Neural cell (in vitro differentiated cells): ENCODE measurements at regions not wholly inside any gene's neighbourhood (a gene's known extent, or its start where the extent isn't known, plus 50 kb on each side); places are given as distances from the start of the nearest gene placed in this dataset.

Experiments
- H2AFZ ChIP-seq: fragments of 200-600, 300-800 bp; sonication (generic), shearing (Covaris generic); 2 replicates; pipeline ENCODE4 v1.6.0; 2014; ENCODE audit warnings: low read depth, mild to moderate bottlenecking, antibody characterized with exemption, low read length, moderate library complexity
- H3F3A ChIP-seq: fragments of 200-600 bp; shearing (Covaris generic); 2 replicates; pipeline ENCODE4 v1.6.1; 2016; ENCODE audit warnings: mild to moderate bottlenecking, moderate library complexity, mixed read lengths, antibody characterized with exemption, low read length; ENCODE audit not compliant: insufficient read depth, poor library complexity, severe bottlenecking
- H3K27ac ChIP-seq: fragments of 200-600, 300-800 bp; sonication (generic), shearing (Covaris generic); 2 replicates; pipeline ENCODE4 v1.5.1; 2014; ENCODE audit warnings: mild to moderate bottlenecking, low read length, moderate library complexity
- H3K27me3 ChIP-seq: fragments of 300-800, 200-600 bp; sonication (generic), shearing (Covaris generic); 2 replicates; pipeline ENCODE4 v1.6.0; 2014; ENCODE audit warnings: mild to moderate bottlenecking, low read depth, low read length, moderate library complexity; ENCODE audit not compliant: insufficient read depth
- H3K36me3 ChIP-seq: fragments of 300-800, 200-600 bp; sonication (generic), shearing (Covaris generic); 2 replicates; pipeline ENCODE4 v1.5.1; 2014; ENCODE audit warnings: mild to moderate bottlenecking, antibody characterized with exemption, low read length, moderate library complexity; ENCODE audit not compliant: insufficient read depth
- H3K4me2 ChIP-seq: fragments of 300-800, 200-600 bp; sonication (generic), shearing (Covaris generic); 2 replicates; pipeline ENCODE4 v1.6.0; 2014; ENCODE audit warnings: mild to moderate bottlenecking, low read length
- H3K4me3 ChIP-seq: fragments of 300-800, 200-600 bp; sonication (generic), shearing (Covaris generic); 2 replicates; pipeline ENCODE4 v1.5.1; 2014; ENCODE audit warnings: mild to moderate bottlenecking, low read length, moderate library complexity
- H3K79me2 ChIP-seq: fragments of 200-600 bp; shearing (Covaris generic); replicated peaks from 2 replicates; pipeline ENCODE4 v1.6.0; 2014; ENCODE audit warnings: mild to moderate bottlenecking, low read length, moderate library complexity; ENCODE audit not compliant: insufficient read depth
- H3K9ac ChIP-seq: fragments of 300-800, 200-600 bp; sonication (generic), shearing (Covaris generic); 2 replicates; pipeline ENCODE4 v1.6.1; 2016; ENCODE audit warnings: mild to moderate bottlenecking, low read length, mixed read lengths
- H3K9me2 ChIP-seq: fragments of 200-600 bp; shearing (Covaris generic); 2 replicates; pipeline ENCODE4 v1.6.1; 2016; ENCODE audit warnings: mild to moderate bottlenecking, low read length, mixed read lengths; ENCODE audit not compliant: insufficient read depth
- H3K9me3 ChIP-seq: fragments of 200-600, 300-800 bp; sonication (generic), shearing (Covaris generic); 2 replicates; pipeline ENCODE4 v1.6.1; 2016; ENCODE audit warnings: mild to moderate bottlenecking, mixed run types, low read length, moderate library complexity, mixed read lengths
- H4K20me1 ChIP-seq: fragments of 200-600 bp; shearing (Covaris generic); 2 replicates; pipeline ENCODE4 v1.6.1; 2016; ENCODE audit warnings: mild to moderate bottlenecking, mixed run types; ENCODE audit not compliant: insufficient read depth
- CTCF ChIP-seq: fragments of 450-650 bp; IDR thresholded peaks from 2 replicates; pipeline ENCODE4 v1.5.1; 2014; ENCODE audit warnings: antibody characterized with exemption, mild to moderate bottlenecking, moderate library complexity; ENCODE audit not compliant: poor library complexity, severe bottlenecking
- EP300 ChIP-seq: fragments of 450-650 bp; conservative IDR thresholded peaks from 2 replicates; pipeline ENCODE4 v1.6.1; 2014; ENCODE audit warnings: antibody characterized with exemption, mild to moderate bottlenecking, moderate library complexity; ENCODE audit not compliant: poor library complexity, severe bottlenecking
- EZH2 ChIP-seq: fragments of 200-600, 300-800 bp; shearing (Covaris generic), sonication (generic); IDR thresholded peaks from 2 replicates; pipeline ENCODE4 v1.6.1; 2014; ENCODE audit warnings: antibody characterized with exemption, low read length, borderline replicate concordance, mild to moderate bottlenecking; ENCODE audit not compliant: insufficient read depth, poor library complexity, severe bottlenecking
- MXI1 ChIP-seq: fragments of 450-650 bp; conservative IDR thresholded peaks from 2 replicates; pipeline ENCODE4 v1.6.1; 2014; ENCODE audit warnings: antibody characterized with exemption, mild to moderate bottlenecking; ENCODE audit not compliant: poor library complexity, severe bottlenecking
- POLR2AphosphoS5 ChIP-seq: IDR thresholded peaks from 2 replicates; pipeline ENCODE4 v1.6.1; 2012
- RAD21 ChIP-seq: fragments of 450-650 bp; conservative IDR thresholded peaks from 2 replicates; pipeline ENCODE4 v1.6.1; 2014; ENCODE audit warnings: antibody characterized with exemption, mild to moderate bottlenecking, moderate library complexity
- SMC3 ChIP-seq: fragments of 450-650 bp; conservative IDR thresholded peaks from 2 replicates; pipeline ENCODE4 v1.6.1; 2014; ENCODE audit warnings: antibody characterized with exemption, mild to moderate bottlenecking, moderate library complexity; ENCODE audit not compliant: poor library complexity
- TAF1 ChIP-seq: IDR thresholded peaks from 2 replicates; pipeline ENCODE4 v1.6.1; 2012; ENCODE audit warnings: low read depth
- TF ChIP-seq, protein P1 (sequence below): IDR thresholded peaks from 2 replicates; pipeline ENCODE4 v1.6.1; 2012; ENCODE audit warnings: borderline replicate concordance

DNA sequence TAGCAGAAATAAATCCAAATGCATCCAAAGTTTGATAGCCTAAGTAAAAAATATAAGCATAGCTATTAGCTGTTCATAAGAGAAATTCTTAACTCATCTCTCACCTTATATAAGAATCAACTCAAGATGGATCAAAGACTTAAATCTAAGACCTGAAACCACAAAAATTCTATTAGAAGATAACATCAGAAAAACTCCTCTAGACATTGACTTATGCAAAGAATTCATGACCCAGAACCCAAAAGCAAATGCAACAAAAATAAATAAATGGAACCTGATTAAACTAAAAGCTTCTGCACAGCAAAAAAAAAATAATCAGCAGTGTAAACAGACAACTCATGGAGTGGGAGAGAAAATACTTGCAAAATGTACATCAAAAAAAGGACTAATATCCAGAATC lies 184.3 kb downstream of the TFAP2A start:
- Histone ChIP-seq H3K9ac (no peak overlapping the region), H2AFZ (no peak overlapping the region), H3K79me2 (no peaks in the 10 kb centered on the region), H3K36me3 (no peaks in the 10 kb centered on the region), H3K4me2 (no peak overlapping the region), H3K9me3 (no peaks in the 10 kb centered on the region), H3K4me3 (no peak overlapping the region), H4K20me1 (no peaks in the 10 kb centered on the region), H3F3A (no peaks in the 10 kb centered on the region), H3K27me3 (no peaks in the 10 kb centered on the region), H3K9me2 (no peaks in the 10 kb centered on the region), H3K27ac (no peak overlapping the region)
- no peak for TF ChIP-seq POLR2AphosphoS5
- TF ChIP-seq CTCF: no peak
- TF ChIP-seq, protein P1, sequence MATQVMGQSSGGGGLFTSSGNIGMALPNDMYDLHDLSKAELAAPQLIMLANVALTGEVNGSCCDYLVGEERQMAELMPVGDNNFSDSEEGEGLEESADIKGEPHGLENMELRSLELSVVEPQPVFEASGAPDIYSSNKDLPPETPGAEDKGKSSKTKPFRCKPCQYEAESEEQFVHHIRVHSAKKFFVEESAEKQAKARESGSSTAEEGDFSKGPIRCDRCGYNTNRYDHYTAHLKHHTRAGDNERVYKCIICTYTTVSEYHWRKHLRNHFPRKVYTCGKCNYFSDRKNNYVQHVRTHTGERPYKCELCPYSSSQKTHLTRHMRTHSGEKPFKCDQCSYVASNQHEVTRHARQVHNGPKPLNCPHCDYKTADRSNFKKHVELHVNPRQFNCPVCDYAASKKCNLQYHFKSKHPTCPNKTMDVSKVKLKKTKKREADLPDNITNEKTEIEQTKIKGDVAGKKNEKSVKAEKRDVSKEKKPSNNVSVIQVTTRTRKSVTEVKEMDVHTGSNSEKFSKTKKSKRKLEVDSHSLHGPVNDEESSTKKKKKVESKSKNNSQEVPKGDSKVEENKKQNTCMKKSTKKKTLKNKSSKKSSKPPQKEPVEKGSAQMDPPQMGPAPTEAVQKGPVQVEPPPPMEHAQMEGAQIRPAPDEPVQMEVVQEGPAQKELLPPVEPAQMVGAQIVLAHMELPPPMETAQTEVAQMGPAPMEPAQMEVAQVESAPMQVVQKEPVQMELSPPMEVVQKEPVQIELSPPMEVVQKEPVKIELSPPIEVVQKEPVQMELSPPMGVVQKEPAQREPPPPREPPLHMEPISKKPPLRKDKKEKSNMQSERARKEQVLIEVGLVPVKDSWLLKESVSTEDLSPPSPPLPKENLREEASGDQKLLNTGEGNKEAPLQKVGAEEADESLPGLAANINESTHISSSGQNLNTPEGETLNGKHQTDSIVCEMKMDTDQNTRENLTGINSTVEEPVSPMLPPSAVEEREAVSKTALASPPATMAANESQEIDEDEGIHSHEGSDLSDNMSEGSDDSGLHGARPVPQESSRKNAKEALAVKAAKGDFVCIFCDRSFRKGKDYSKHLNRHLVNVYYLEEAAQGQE: no peak
- TF ChIP-seq TAF1: no peak
- no peak for TF ChIP-seq RAD21
- no peak for TF ChIP-seq MXI1
- TF ChIP-seq SMC3: no peak
- TF ChIP-seq EP300: no peak
- no peak for TF ChIP-seq EZH2

- TF ChIP-seq TAF1: no peak
- no peak for TF ChIP-seq RAD21
- no peak for TF ChIP-seq SMC3
- TF ChIP-seq POLR2AphosphoS5: no peak
- no peak for TF ChIP-seq CTCF
- TF ChIP-seq, protein P1: no peak
- H3K36me3 ChIP-seq: no peaks in the 10 kb centered on the region
- no peak overlapping the region for H2AFZ ChIP-seq
- no peaks in the 10 kb centered on the region for H3F3A ChIP-seq
- H3K9ac ChIP-seq: no peak overlapping the region
- H3K79me2 ChIP-seq: no peaks in the 10 kb centered on the region
- H4K20me1 ChIP-seq: no peaks in the 10 kb centered on the region
- no peak overlapping the region for H3K27ac ChIP-seq
- no peaks in the 10 kb centered on the region for H3K27me3 ChIP-seq
- H3K4me3 ChIP-seq: no peak overlapping the region
- H3K9me2 ChIP-seq: no peaks in the 10 kb centered on the region
- H3K4me2 ChIP-seq: no peak overlapping the region
- no peaks in the 10 kb centered on the region for H3K9me3 ChIP-seq
Measured at GRCh38 chr6:10223841-10224240, 191.0 kb downstream of the TFAP2A start.
